Astrocyte (in vitro differentiated cells and primary cell): ENCODE measurements at regions not wholly inside any gene's neighbourhood (a gene's known extent, or its start where the extent isn't known, plus 50 kb on each side); places are given as distances from the start of the nearest gene placed in this dataset.

Source experiments
- CTCF ChIP-seq: IDR thresholded peaks from 2 replicates; pipeline ENCODE4 v1.5.1; 2011; ENCODE audit warnings: low read depth, mild to moderate bottlenecking, inconsistent platforms, low read length, moderate library complexity; ENCODE audit not compliant: insufficient read depth
- EZH2 ChIP-seq: IDR thresholded peaks from 2 replicates; pipeline ENCODE4 v1.6.1; 2012; ENCODE audit warnings: mild to moderate bottlenecking, low read length, inconsistent platforms; ENCODE audit not compliant: insufficient read depth

- TF ChIP-seq CTCF (no peak), EZH2 (no peak)
These were observed 806.3 kb downstream of the BRD1 start for GRCh38 chr22:49021131-49021925.
